ENCODE measurements at regions not wholly inside any gene's neighbourhood (a gene's known extent, or its start where the extent isn't known, plus 50 kb on each side); places are given as distances from the start of the nearest gene placed in this dataset.

DNA sequence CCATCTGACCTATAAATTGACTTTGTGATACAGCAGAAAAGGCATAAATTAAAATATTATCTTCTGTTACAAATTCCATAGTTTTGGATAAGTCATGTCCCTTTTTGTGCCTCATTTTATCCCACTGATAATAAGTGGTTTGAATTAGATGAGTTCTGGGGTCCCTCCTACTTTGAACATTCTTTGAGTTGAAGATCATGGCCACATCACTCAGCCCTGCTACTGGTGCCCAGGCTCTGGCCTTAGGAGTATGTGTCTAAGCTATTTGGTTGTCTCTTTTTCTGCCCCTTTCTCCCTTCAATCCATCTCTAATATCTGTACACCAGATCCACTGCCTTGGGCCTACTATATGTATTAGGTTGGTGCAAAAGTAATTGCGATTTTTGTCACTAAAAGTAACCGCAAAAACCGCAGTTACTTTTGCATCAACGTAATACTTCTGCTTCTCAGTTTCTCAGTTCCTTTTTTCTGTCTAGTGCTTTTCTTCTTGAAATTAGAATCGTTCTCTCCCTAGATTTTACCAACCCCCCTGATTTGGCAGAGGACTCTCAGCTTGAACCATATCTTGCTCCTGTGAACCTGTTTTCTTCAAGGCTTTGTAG, 362.5 kb upstream of the TNP1 start:
- Histone ChIP-seq H3K9me3 (replicated peaks in 1 of 2; ENCODE audit: control insufficient read depth in 1 of 2, insufficient read depth in 1 of 2, low read length in 2 of 2) (no peaks in the 10 kb centered on the region), H3K27me3 (ENCODE audit: control insufficient read depth in 2 of 2, insufficient read depth in 2 of 2, low read length in 2 of 2) (peaks cover 68 to 77% of the 10 kb centered on the region in 2 donors), H3K4me1 (ENCODE audit: control insufficient read depth in 1 of 2, insufficient read depth in 2 of 2, low read length in 2 of 2) (peaks cover 62 to 69% of the 10 kb centered on the region in 2 donors), H3K36me3 (replicated peaks in 1 of 2; ENCODE audit: control insufficient read depth in 1 of 2, insufficient read depth in 2 of 2, low read length in 2 of 2) (no peaks in the 10 kb centered on the region), H4K20me1 (ENCODE audit: insufficient read depth, low read length) (peaks cover 6% of the 10 kb centered on the region), H3K9ac (ENCODE audit: insufficient read depth, low read length, poor library complexity, severe bottlenecking) (peak overlapping the region; percentile 19), H3K79me2 (ENCODE audit: insufficient read depth, low read length) (no peaks in the 10 kb centered on the region), H3K4me2 (replicated peaks; ENCODE audit: extremely low read depth, low read length, poor library complexity, severe bottlenecking) (peak overlapping the region; percentile 56), H2AFZ (ENCODE audit: insufficient read depth, low read depth, low read length, poor library complexity, severe bottlenecking) (no peak overlapping the region), H3K27ac (ENCODE audit: low read depth in 1 of 2, low read length in 2 of 2) (peak overlapping the region in 1 of 2 donors; percentile 60), H3K4me3 (replicated peaks in 1 of 3; ENCODE audit: low read depth in 2 of 3, low read length in 3 of 3) (peak overlapping the region in 1 of 3 experiments; percentile 57)
- intact Hi-C loops (cut with micrococcal nuclease) = loop anchor here in 1 of 2 donors (5.0 kb wide), 1 partner anchor 135 kb away; no protein-coding TSS in a partner anchor
- H3K27me3 Mint-ChIP-seq (ENCODE audit: low read depth in 3 of 3) = peaks cover 65 to 76% (median 69%) of the 10 kb centered on the region in 3 donors
- H3K4me3 Mint-ChIP-seq = peak overlapping the region in 1 of 2 donors; percentile 81
- WGBS (ENCODE audit: insufficient coverage) = 0% methylated on average over 5 of the region's 5 CpGs
- TF ChIP-seq, protein P1, sequence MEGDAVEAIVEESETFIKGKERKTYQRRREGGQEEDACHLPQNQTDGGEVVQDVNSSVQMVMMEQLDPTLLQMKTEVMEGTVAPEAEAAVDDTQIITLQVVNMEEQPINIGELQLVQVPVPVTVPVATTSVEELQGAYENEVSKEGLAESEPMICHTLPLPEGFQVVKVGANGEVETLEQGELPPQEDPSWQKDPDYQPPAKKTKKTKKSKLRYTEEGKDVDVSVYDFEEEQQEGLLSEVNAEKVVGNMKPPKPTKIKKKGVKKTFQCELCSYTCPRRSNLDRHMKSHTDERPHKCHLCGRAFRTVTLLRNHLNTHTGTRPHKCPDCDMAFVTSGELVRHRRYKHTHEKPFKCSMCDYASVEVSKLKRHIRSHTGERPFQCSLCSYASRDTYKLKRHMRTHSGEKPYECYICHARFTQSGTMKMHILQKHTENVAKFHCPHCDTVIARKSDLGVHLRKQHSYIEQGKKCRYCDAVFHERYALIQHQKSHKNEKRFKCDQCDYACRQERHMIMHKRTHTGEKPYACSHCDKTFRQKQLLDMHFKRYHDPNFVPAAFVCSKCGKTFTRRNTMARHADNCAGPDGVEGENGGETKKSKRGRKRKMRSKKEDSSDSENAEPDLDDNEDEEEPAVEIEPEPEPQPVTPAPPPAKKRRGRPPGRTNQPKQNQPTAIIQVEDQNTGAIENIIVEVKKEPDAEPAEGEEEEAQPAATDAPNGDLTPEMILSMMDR (IDR thresholded peaks at IDR 0.05) = no peak
- peaks cover 66% of the 10 kb centered on the region for H3K4me1 Mint-ChIP-seq
- H3K27ac Mint-ChIP-seq = peak overlapping the region; percentile 67 to 91 (median 85)
- peaks cover 0 to 11% (median 4%) of the 10 kb centered on the region in 7 donors for H3K9me3 Mint-ChIP-seq
- H3K36me3 Mint-ChIP-seq = peaks cover 14 to 27% of the 10 kb centered on the region in 2 donors
- DNase-seq = peak; percentile 82 to 97 (median 89)

DNA sequence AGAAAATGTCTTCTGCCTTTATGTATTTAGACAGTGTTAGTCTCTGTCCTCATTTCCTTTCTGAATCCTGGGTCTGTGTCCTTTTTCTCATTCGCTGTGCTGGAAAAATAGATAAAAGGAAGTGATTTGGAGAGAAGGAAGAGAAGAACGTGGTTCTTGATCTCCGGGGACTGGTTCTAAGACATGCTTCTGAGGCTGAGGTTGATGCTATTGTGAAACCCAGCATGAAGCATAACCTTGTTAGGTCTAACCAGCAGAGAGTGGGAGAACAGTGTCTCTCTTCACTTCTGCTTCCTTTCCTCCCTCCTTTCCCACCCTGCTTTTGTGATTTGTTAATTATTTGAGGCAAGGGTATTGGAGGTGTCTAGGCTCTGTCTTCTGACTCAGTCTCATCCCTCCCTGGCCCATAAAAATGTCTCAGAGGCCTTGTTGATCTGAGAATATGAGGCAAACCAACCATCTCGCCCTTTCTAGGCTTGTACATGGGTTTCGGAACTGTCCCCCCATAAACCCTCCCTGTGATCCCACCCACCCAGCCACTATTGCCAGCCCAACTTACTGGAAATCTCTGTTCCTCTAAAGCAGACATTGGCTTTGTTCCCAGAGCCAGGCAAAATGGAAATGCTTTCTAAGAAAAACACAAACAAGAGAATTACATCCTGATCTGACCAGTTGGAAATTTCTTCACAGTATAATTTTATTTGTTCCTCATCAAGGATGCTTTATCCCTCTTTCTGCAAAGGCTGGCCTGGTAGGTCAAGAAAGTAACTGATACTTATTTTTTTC, 360.6 kb upstream of the TNP1 start:
- Histone ChIP-seq H3K36me3 (replicated peaks in 1 of 2; ENCODE audit: control insufficient read depth in 1 of 2, insufficient read depth in 2 of 2, low read length in 2 of 2) (no peaks in the 10 kb centered on the region), H3K4me3 (replicated peaks in 1 of 3; ENCODE audit: low read depth in 2 of 3, low read length in 3 of 3) (peak overlapping the region in 1 of 3 experiments; percentile 0), H3K4me2 (replicated peaks; ENCODE audit: extremely low read depth, low read length, poor library complexity, severe bottlenecking) (no peak overlapping the region), H3K79me2 (ENCODE audit: insufficient read depth, low read length) (no peaks in the 10 kb centered on the region), H4K20me1 (ENCODE audit: insufficient read depth, low read length) (peaks cover 6% of the 10 kb centered on the region), H3K4me1 (ENCODE audit: control insufficient read depth in 1 of 2, insufficient read depth in 2 of 2, low read length in 2 of 2) (peaks cover 62 to 69% of the 10 kb centered on the region in 2 donors), H3K9ac (ENCODE audit: insufficient read depth, low read length, poor library complexity, severe bottlenecking) (no peak overlapping the region), H3K9me3 (replicated peaks in 1 of 2; ENCODE audit: control insufficient read depth in 1 of 2, insufficient read depth in 1 of 2, low read length in 2 of 2) (no peaks in the 10 kb centered on the region), H3K27me3 (ENCODE audit: control insufficient read depth in 2 of 2, insufficient read depth in 2 of 2, low read length in 2 of 2) (peaks cover 68 to 77% of the 10 kb centered on the region in 2 donors), H2AFZ (ENCODE audit: insufficient read depth, low read depth, low read length, poor library complexity, severe bottlenecking) (no peak overlapping the region), H3K27ac (ENCODE audit: low read depth in 1 of 2, low read length in 2 of 2) (no peak overlapping the region)
- peaks cover 14 to 27% of the 10 kb centered on the region in 2 donors for H3K36me3 Mint-ChIP-seq
- peaks cover 66% of the 10 kb centered on the region for H3K4me1 Mint-ChIP-seq
- peak overlapping the region in 4 of 7 donors; percentile 30 to 85 (median 52) for H3K27ac Mint-ChIP-seq
- H3K9me3 Mint-ChIP-seq = peaks cover 0 to 11% (median 4%) of the 10 kb centered on the region in 7 donors
- WGBS (ENCODE audit: insufficient coverage) = 0% methylated on average over 3 of the region's 5 CpGs
- intact Hi-C loops (cut with micrococcal nuclease) = loop anchor here in 1 of 2 donors (5.0 kb wide), 1 partner anchor 133 kb away; no protein-coding TSS in a partner anchor
- peak overlapping the region in 1 of 2 donors; percentile 84 for H3K4me3 Mint-ChIP-seq
- H3K27me3 Mint-ChIP-seq (ENCODE audit: low read depth in 3 of 3) = peaks cover 69 to 79% (median 69%) of the 10 kb centered on the region in 3 donors
- TF ChIP-seq, protein P1 (IDR thresholded peaks at IDR 0.05) = no peak
- peak; percentile 42 to 67 (median 63) for DNase-seq

All from CD14-positive monocyte (primary cell).